HepG2 (cell line): ENCODE measurements at regions not wholly inside any gene's neighbourhood (a gene's known extent, or its start where the extent isn't known, plus 50 kb on each side); places are given as distances from the start of the nearest gene placed in this dataset.

Experiments used
- ATAC-seq: fragments of 200-7000 bp; cut with Tn5 transposase; 3 replicates; pipeline ENCODE4 v1.9.1; 2020; ENCODE audit warnings: mild to moderate bottlenecking, moderate library complexity
- BruUV-seq: library from RNA; stranded (reverse); fragments of 400-500 nt; replicated peaks from 2 replicates; lab custom pipeline; 2021; lab: Mats Ljungman, UMichigan
- CTCF ChIA-PET: fragments of 300-600 bp; formaldehyde crosslinking; extraction: SDS; loops from one replicate; lab custom pipeline; 2021; ENCODE audit warnings: low total read pairs, inconsistent platforms, low intra/inter-chr PET ratio; lab: Yijun Ruan, JAX
- POLR2A ChIA-PET: fragments of 350-600 bp; sonication (Branson Sonifier 250); formaldehyde crosslinking; loops from one replicate; lab custom pipeline; 2020; ENCODE audit warnings: antibody characterized with exemption, inconsistent platforms; lab: Yijun Ruan, JAX
- DNase-seq: peaks from one replicate; pipeline ENCODE4 v3.0.0-alpha.2; 2015; ENCODE audit warnings: low spot score
- FAIRE-seq: peaks from 3 replicates; lab custom pipeline; 2011; peaks lifted over from hg19 to GRCh38; lab: Jason Lieb, UNC
- H2AFZ ChIP-seq: one replicate; pipeline ENCODE4 v1.6.1; 2011; ENCODE audit warnings: low read length, inconsistent platforms
- H3K27ac ChIP-seq: fragments of 300-600 bp; 3 replicates; pipeline ENCODE4 v1.8.0; 2011; ENCODE audit warnings: mixed run types, mild to moderate bottlenecking, mixed read lengths, low read length, inconsistent platforms; ENCODE audit not compliant: insufficient read depth; ENCODE audit errors: extremely low read length
- H3K27me3 ChIP-seq, 2 experiments: fragments of 200-600 bp in 1 of 2; 2 replicates in 1 of 2; 3 replicates in 1 of 2; pipeline versions ENCODE4 v1.6.0 to v1.8.0; 2011; ENCODE audit warnings: low read length in 2 of 2, mild to moderate bottlenecking in 2 of 2, moderate library complexity in 2 of 2, inconsistent platforms in 1 of 2; ENCODE audit not compliant: insufficient read depth in 2 of 2, control insufficient read depth in 1 of 2
- H3K36me3 ChIP-seq, 2 experiments: fragments of 200-600 bp in 1 of 2; replicated peaks in 1 of 2; 2 replicates in 1 of 2; 3 replicates in 1 of 2; pipeline versions ENCODE4 v1.5.1 to v1.8.0; 2011; ENCODE audit warnings: low read length in 2 of 2, inconsistent platforms in 1 of 2; ENCODE audit not compliant: insufficient read depth in 2 of 2, control insufficient read depth in 1 of 2
- H3K4me1 ChIP-seq: 2 replicates; pipeline ENCODE4 v1.5.1; 2012; ENCODE audit warnings: low read length, inconsistent platforms; ENCODE audit not compliant: insufficient read depth
- H3K4me2 ChIP-seq: 2 replicates; pipeline ENCODE4 v1.6.0; 2011; ENCODE audit warnings: low read depth, low read length, inconsistent platforms
- H3K4me3 ChIP-seq, 3 experiments: fragments of 200-600 bp in 1 of 3; sonication (generic), shearing (Covaris generic) in 1 of 3; replicated peaks in 1 of 3; 2 replicates each; pipeline ENCODE4 v1.5.1; 2011 to 2016; ENCODE audit warnings: low read length in 3 of 3, inconsistent platforms in 2 of 3, low read depth in 2 of 3, mild to moderate bottlenecking in 2 of 3, control low read depth in 1 of 3, mixed read lengths in 1 of 3; ENCODE audit not compliant: insufficient read depth in 1 of 3
- H3K79me2 ChIP-seq: one replicate; pipeline ENCODE4 v1.6.1; 2011; ENCODE audit warnings: low read length, inconsistent platforms; ENCODE audit not compliant: insufficient read depth
- H3K9ac ChIP-seq: 2 replicates; pipeline ENCODE4 v1.6.0; 2011; ENCODE audit warnings: mild to moderate bottlenecking, low read depth, low read length, inconsistent platforms; ENCODE audit not compliant: insufficient read depth
- H3K9me3 ChIP-seq: 2 replicates; pipeline ENCODE4 v1.5.1; 2012; ENCODE audit warnings: mild to moderate bottlenecking, low read length
- H4K20me1 ChIP-seq: 2 replicates; pipeline ENCODE4 v1.6.0; 2011; ENCODE audit warnings: inconsistent platforms, mild to moderate bottlenecking, low read length, moderate library complexity; ENCODE audit not compliant: insufficient read depth
- TIGD3 ChIP-seq: sonication (generic); formaldehyde crosslinking; IDR thresholded peaks from 2 replicates; pipeline ENCODE4 v1.5.1; 2020; ENCODE audit warnings: mild to moderate bottlenecking, missing genetic modification reagents, borderline replicate concordance
- ZFP82 ChIP-seq: sonication (generic); formaldehyde crosslinking; IDR thresholded peaks from 2 replicates; pipeline ENCODE4 v1.5.1; 2020; ENCODE audit warnings: mild to moderate bottlenecking, missing genetic modification reagents, borderline replicate concordance
- ZSCAN21 ChIP-seq: sonication (generic); formaldehyde crosslinking; IDR thresholded peaks from 2 replicates; pipeline ENCODE4 v1.8.0; 2022; ENCODE audit warnings: mild to moderate bottlenecking, missing genetic modification reagents, moderate library complexity, borderline replicate concordance
- WGBS: methylation state at CpG from one replicate; pipeline ENCODE4 v1.1.6; 2017; ENCODE audit warnings: low lambda C conversion rate; 5-methylcytosine and 5-hydroxymethylcytosine counted together
- in situ Hi-C: cut with HindIII; loops from 2 replicates; pipeline ENCODE4 v1.10.0; 2017; ENCODE audit warnings: low pct_unique_long_range_greater_than_20kb; ENCODE audit not compliant: extremely low pct_ligation_motif_present
- intact Hi-C: fragments of 100-400 bp; cut with micrococcal nuclease; formaldehyde crosslinking; loops from one replicate; pipeline ENCODE4 v1.10.0; 2022; ENCODE audit not compliant: unreplicated experiment

DNA sequence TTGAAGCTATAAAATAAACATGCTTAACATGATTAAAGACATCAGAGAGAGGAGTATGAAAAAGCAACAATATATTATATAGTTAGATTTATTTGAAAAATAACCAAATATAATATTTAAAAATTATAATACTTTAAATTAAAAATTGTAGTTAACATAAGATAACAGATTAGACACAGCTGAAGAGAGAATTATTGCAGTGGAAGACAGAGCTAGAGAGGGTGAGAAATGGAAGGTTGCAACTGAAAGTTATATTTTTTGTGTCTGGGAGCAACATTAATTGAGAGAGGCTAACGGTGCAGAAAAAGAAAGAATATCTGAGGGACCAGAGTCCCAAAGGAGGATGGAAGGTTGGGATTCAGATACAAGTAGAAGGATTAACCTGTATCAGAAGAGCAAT, 548.9 kb upstream of the FZD8 start:
- Histone ChIP-seq H3K9ac (no peak overlapping the region), H3K9me3 (peaks cover 20% of the 10 kb centered on the region), H2AFZ (no peak overlapping the region), H3K36me3 (no peaks in the 10 kb centered on the region), H3K27me3 (no peaks in the 10 kb centered on the region), H3K4me1 (no peaks in the 10 kb centered on the region), H3K4me2 (no peak overlapping the region), H3K79me2 (no peaks in the 10 kb centered on the region), H4K20me1 (no peaks in the 10 kb centered on the region), H3K27ac (no peak overlapping the region), H3K4me3 (no peak overlapping the region)
- in situ Hi-C loops: no loop called here
- no peak for FAIRE-seq
- TF ChIP-seq ZFP82 (CRISPR knock-in tag) (0 out of 2 replicates have a peak, but pooled peaks have one; percentile 37), ZSCAN21 (CRISPR knock-in tag) (no peak)
- no peak for ATAC-seq
- ChIA-PET CTCF (no interaction called here), POLR2A (no interaction called here)
- intact Hi-C loops: no loop called here
- no peak for DNase-seq
- WGBS: 3% methylated on average over 1 of the region's 1 CpG
- BruUV-seq: no TSS peak

DNA sequence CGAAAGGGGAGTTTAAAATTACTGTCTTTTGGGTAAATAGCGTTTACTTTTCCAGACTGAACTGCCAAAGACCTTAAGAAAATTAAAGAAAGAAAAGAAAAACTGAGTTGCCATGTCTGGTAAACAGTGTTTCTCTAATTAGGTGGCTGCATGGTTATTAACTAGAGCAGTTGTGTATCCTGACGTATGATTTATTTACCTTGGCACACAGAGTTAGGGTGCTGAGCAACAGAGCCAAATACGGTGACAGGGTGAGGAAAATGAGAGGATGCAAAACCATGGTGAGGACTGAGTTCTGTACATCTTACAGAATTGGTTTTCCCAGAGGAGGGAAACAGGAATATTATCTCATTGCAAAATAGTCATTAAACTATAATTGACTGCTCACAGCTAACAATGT, 546.4 kb upstream of the FZD8 start:
- ATAC-seq (no peak), FAIRE-seq (no peak), DNase-seq (no peak)
- no peaks in the 10 kb centered on the region for H3K79me2 ChIP-seq
- H3K9me3 ChIP-seq: peaks cover 20% of the 10 kb centered on the region
- 13% methylated on average over 4 of the region's 4 CpGs for WGBS
- ChIA-PET POLR2A (no interaction called here), CTCF (no interaction called here)
- no peaks in the 10 kb centered on the region for H3K27me3 ChIP-seq
- no peak for TF ChIP-seq TIGD3 (CRISPR knock-in tag)
- H3K36me3 ChIP-seq: no peaks in the 10 kb centered on the region
- H3K4me2 ChIP-seq: no peak overlapping the region
- H3K9ac ChIP-seq: no peak overlapping the region
- no peak overlapping the region for H2AFZ ChIP-seq
- in situ Hi-C loops (no loop called here), intact Hi-C loops (no loop called here)
- H3K4me3 ChIP-seq: no peak overlapping the region
- no peaks in the 10 kb centered on the region for H3K4me1 ChIP-seq
- no peak overlapping the region for H3K27ac ChIP-seq
- no peaks in the 10 kb centered on the region for H4K20me1 ChIP-seq
- no TSS peak for BruUV-seq
